Type B pancreatic cell (in vitro differentiated cells): ENCODE measurements at regions not wholly inside any gene's neighbourhood (a gene's known extent, or its start where the extent isn't known, plus 50 kb on each side); places are given as distances from the start of the nearest gene placed in this dataset.

Experiments
- DNase-seq: peaks from one replicate; pipeline ENCODE4 v3.0.0; 2021; ENCODE audit warnings: mixed read lengths; ENCODE audit not compliant: unreplicated experiment; ENCODE audit errors: extremely low spot score
- H3K27ac Mint-ChIP-seq: 2 replicates; pipeline ENCODE4 v1.8.0; 2021; ENCODE audit warnings: mild to moderate bottlenecking, mixed read lengths
- H3K27me3 Mint-ChIP-seq: 2 replicates; pipeline ENCODE4 v1.8.0; 2021; ENCODE audit warnings: mixed read lengths
- H3K36me3 Mint-ChIP-seq: 2 replicates; pipeline ENCODE4 v1.8.0; 2021; ENCODE audit warnings: mixed read lengths
- H3K4me1 Mint-ChIP-seq: one replicate; pipeline ENCODE4 v1.8.0; 2021; ENCODE audit warnings: mixed read lengths; ENCODE audit not compliant: unreplicated experiment
- H3K4me3 Mint-ChIP-seq: 2 replicates; pipeline ENCODE4 v1.8.0; 2021; ENCODE audit warnings: mild to moderate bottlenecking, mixed read lengths
- H3K9me3 Mint-ChIP-seq: 2 replicates; pipeline ENCODE4 v1.8.0; 2021; ENCODE audit warnings: mixed read lengths
- CTCF ChIP-seq: fragments of 200-600 bp; sonication (generic); conservative IDR thresholded peaks from 2 replicates; pipeline ENCODE4 v1.5.0; 2021; ENCODE audit warnings: antibody characterized with exemption, mild to moderate bottlenecking

GRCh38 chr4:155494037-155494718, 117.4 kb upstream of the MAP9 start:
- Mint-ChIP-seq H3K27ac (no peak overlapping the region), H3K9me3 (no peaks in the 10 kb centered on the region), H3K4me3 (no peak overlapping the region), H3K27me3 (no peaks in the 10 kb centered on the region), H3K36me3 (no peaks in the 10 kb centered on the region), H3K4me1 (no peaks in the 10 kb centered on the region)
- no peak for TF ChIP-seq CTCF
- no peak for DNase-seq

- Mint-ChIP-seq H3K27ac (no peak overlapping the region), H3K4me3 (no peak overlapping the region), H3K36me3 (no peaks in the 10 kb centered on the region), H3K27me3 (peaks cover 3% of the 10 kb centered on the region), H3K9me3 (no peaks in the 10 kb centered on the region), H3K4me1 (no peaks in the 10 kb centered on the region)
- no peak for TF ChIP-seq CTCF
- no peak for DNase-seq
Measured at GRCh38 chr4:155491336-155492120, 114.8 kb upstream of the MAP9 start.

- Mint-ChIP-seq H3K4me1 (no peaks in the 10 kb centered on the region), H3K27me3 (peaks cover 3% of the 10 kb centered on the region), H3K27ac (no peak overlapping the region), H3K4me3 (no peak overlapping the region), H3K36me3 (no peaks in the 10 kb centered on the region), H3K9me3 (no peaks in the 10 kb centered on the region)
- no peak for DNase-seq
- TF ChIP-seq CTCF: no peak
Measured at GRCh38 chr4:155489271-155489670, 112.5 kb upstream of the MAP9 start.

GRCh38 chr4:155488691-155489090, 111.9 kb upstream of the MAP9 start:
- peaks cover 5% of the 10 kb centered on the region for H3K27me3 Mint-ChIP-seq
- no peaks in the 10 kb centered on the region for H3K4me1 Mint-ChIP-seq
- no peak overlapping the region for H3K4me3 Mint-ChIP-seq
- DNase-seq: no peak
- no peak overlapping the region for H3K27ac Mint-ChIP-seq
- H3K9me3 Mint-ChIP-seq: no peaks in the 10 kb centered on the region
- no peaks in the 10 kb centered on the region for H3K36me3 Mint-ChIP-seq
- TF ChIP-seq CTCF: no peak

GRCh38 chr4:155487210-155487609, 110.4 kb upstream of the MAP9 start:
- no peak for DNase-seq
- H3K4me1 Mint-ChIP-seq: no peaks in the 10 kb centered on the region
- no peaks in the 10 kb centered on the region for H3K36me3 Mint-ChIP-seq
- H3K4me3 Mint-ChIP-seq: no peak overlapping the region
- no peak for TF ChIP-seq CTCF
- H3K27ac Mint-ChIP-seq: no peak overlapping the region
- H3K9me3 Mint-ChIP-seq: no peaks in the 10 kb centered on the region
- peaks cover 7% of the 10 kb centered on the region for H3K27me3 Mint-ChIP-seq
